H1 (cell line): ENCODE measurements at regions not wholly inside any gene's neighbourhood (a gene's known extent, or its start where the extent isn't known, plus 50 kb on each side); places are given as distances from the start of the nearest gene placed in this dataset.

Experiments used
- BRCA1 ChIP-seq: IDR thresholded peaks from 2 replicates; pipeline ENCODE4 v1.6.1; 2012; ENCODE audit warnings: low read depth, low read length, improper control_type of control experiment
- CTCF ChIP-seq, 3 experiments: IDR thresholded peaks; 1 replicate in 2 of 3; 2 replicates in 1 of 3; pipeline versions ENCODE4 v1.5.1 to v1.6.1; 2011; ENCODE audit warnings: low read length in 3 of 3, mild to moderate bottlenecking in 3 of 3, inconsistent platforms in 2 of 3, low read depth in 1 of 3, moderate library complexity in 1 of 3; ENCODE audit not compliant: insufficient read depth in 1 of 3; ENCODE audit errors: control extremely low read depth in 1 of 3
- POLR2AphosphoS5 ChIP-seq: IDR thresholded peaks from 2 replicates; pipeline ENCODE4 v1.6.1; 2011; ENCODE audit warnings: low read depth, low read length
- RAD21 ChIP-seq, 2 experiments: IDR thresholded peaks in 1 of 2; conservative IDR thresholded peaks in 1 of 2; 2 replicates each; pipeline ENCODE4 v1.6.1; 2011; ENCODE audit warnings: low read depth in 2 of 2, low read length in 2 of 2, improper control_type of control experiment in 1 of 2, inconsistent platforms in 1 of 2, mild to moderate bottlenecking in 1 of 2, moderate library complexity in 1 of 2
- RFX5 ChIP-seq: IDR thresholded peaks from 2 replicates; pipeline ENCODE4 v1.6.1; 2011; ENCODE audit warnings: low read depth, low read length, improper control_type of control experiment, borderline replicate concordance
- SP1 ChIP-seq: IDR thresholded peaks from 2 replicates; pipeline ENCODE4 v1.6.1; 2011; ENCODE audit warnings: low read depth, low read length

- TF ChIP-seq RAD21 (IDR thresholded peaks at IDR 0.05 in 1 of 2, conservative IDR thresholded peaks at IDR 0.05 in 1 of 2; ENCODE audit: low read depth in 2 of 2, low read length in 2 of 2) (no peak), RFX5 (no peak), SP1 (no peak), CTCF (IDR thresholded peaks at IDR 0.05; ENCODE audit: control extremely low read depth in 1 of 3, insufficient read depth in 1 of 3, low read depth in 1 of 3, low read length in 3 of 3) (no peak), BRCA1 (no peak), POLR2AphosphoS5 (no peak)
These were observed 58.2 kb upstream of the PCSK6 start for GRCh38 chr15:101547737-101548136.
